Fibroblast of the aortic adventitia (primary cell): ENCODE measurements at regions not wholly inside any gene's neighbourhood (a gene's known extent, or its start where the extent isn't known, plus 50 kb on each side); places are given as distances from the start of the nearest gene placed in this dataset.

Source experiments
- DNase-seq: peaks from one replicate; pipeline ENCODE4 v3.0.0-alpha.2; 2010; ENCODE audit warnings: low read depth
- H3K4me3 ChIP-seq: 2 replicates; pipeline ENCODE4 v1.5.1; 2011; ENCODE audit warnings: low read depth, mild to moderate bottlenecking, control low read depth, low read length, moderate library complexity
- TF ChIP-seq, protein P1 (sequence below): IDR thresholded peaks from 2 replicates; pipeline ENCODE4 v1.5.1; 2011; ENCODE audit warnings: mild to moderate bottlenecking, low read length, control low read depth, inconsistent platforms; ENCODE audit not compliant: insufficient read depth

DNA sequence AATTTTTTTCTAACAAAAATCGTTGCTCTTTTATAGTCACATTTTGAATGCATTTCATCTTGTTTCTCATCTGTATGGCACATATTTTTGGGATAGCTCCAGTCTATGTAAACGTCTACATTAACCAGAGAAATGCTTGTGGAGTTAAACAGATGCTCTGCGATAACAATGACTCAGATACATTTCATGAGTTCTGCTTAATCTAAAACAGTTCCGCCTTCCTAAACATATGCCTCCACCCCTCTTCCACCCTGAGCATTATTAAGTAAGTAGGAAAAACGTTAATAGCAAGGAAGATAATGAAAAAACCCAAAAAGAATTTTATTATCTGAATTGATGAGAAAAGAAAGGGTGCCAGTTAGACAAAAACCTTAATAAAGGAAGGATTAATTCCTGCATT, 396.1 kb downstream of the TUSC7 start:
- TF ChIP-seq, protein P1, sequence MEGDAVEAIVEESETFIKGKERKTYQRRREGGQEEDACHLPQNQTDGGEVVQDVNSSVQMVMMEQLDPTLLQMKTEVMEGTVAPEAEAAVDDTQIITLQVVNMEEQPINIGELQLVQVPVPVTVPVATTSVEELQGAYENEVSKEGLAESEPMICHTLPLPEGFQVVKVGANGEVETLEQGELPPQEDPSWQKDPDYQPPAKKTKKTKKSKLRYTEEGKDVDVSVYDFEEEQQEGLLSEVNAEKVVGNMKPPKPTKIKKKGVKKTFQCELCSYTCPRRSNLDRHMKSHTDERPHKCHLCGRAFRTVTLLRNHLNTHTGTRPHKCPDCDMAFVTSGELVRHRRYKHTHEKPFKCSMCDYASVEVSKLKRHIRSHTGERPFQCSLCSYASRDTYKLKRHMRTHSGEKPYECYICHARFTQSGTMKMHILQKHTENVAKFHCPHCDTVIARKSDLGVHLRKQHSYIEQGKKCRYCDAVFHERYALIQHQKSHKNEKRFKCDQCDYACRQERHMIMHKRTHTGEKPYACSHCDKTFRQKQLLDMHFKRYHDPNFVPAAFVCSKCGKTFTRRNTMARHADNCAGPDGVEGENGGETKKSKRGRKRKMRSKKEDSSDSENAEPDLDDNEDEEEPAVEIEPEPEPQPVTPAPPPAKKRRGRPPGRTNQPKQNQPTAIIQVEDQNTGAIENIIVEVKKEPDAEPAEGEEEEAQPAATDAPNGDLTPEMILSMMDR: no peak
- H3K4me3 ChIP-seq: no peak overlapping the region
- DNase-seq: peak; percentile 61

DNA sequence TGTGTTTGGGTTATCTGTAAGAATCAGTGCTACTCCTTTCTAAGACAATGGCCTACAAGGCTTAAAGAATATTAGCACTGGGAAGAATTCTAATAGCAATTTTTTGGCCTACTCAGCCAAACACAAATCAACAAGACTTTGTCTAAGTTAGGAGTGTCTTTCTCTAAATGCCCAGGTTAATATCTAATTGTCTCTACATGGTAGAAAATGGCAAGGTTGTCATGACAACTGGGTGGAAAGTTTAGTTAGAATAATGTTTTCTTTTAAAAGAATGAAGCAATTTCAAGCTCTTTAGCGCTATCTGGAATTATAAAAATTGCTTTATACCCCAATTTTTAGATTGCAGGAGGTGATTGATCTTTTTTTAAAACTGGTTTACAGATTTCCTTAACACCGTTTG, 396.8 kb downstream of the TUSC7 start:
- no peak overlapping the region for H3K4me3 ChIP-seq
- TF ChIP-seq, protein P1: no peak
- DNase-seq: no peak

DNA sequence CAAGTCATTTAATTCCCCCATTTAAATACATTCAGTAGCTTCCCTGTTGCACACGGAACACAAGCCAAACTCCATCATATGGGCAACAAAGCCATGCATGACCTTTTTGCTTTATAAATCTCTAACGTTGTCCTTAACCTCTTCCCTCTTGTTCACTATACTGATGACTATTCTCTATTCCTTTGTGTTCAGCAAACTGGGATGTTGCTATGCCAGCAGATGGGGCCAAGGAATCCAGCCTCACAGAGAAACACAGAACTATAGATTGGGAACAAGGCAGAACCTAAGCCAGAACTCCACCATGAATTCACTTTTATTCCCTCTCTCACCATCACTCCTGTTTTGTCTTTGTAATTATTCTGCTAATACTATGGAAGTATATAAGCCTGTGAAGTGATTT, 398.4 kb downstream of the TUSC7 start:
- TF ChIP-seq, protein P1: no peak
- no peak overlapping the region for H3K4me3 ChIP-seq
- no peak for DNase-seq

DNA sequence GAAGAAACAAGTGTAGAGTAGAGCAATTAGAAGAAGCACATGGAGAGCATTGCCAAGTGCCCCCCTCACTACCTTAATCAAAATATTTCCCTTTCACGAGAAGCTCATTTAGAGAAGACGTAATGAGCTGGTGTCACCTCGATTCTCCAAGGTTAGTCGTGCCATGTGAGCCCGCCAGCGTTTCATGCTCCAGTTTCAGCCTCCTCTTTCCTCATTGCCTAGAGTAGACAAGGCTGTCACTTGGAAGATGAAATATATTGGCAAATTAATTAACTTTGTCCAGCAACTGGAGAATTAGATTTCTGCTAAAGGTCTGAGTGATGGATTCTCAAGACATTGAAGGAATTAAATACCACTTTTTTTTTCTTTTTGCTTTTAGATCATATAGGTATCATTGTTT, 399.6 kb downstream of the TUSC7 start:
- DNase-seq: no peak
- no peak overlapping the region for H3K4me3 ChIP-seq
- TF ChIP-seq, protein P1: no peak

DNA sequence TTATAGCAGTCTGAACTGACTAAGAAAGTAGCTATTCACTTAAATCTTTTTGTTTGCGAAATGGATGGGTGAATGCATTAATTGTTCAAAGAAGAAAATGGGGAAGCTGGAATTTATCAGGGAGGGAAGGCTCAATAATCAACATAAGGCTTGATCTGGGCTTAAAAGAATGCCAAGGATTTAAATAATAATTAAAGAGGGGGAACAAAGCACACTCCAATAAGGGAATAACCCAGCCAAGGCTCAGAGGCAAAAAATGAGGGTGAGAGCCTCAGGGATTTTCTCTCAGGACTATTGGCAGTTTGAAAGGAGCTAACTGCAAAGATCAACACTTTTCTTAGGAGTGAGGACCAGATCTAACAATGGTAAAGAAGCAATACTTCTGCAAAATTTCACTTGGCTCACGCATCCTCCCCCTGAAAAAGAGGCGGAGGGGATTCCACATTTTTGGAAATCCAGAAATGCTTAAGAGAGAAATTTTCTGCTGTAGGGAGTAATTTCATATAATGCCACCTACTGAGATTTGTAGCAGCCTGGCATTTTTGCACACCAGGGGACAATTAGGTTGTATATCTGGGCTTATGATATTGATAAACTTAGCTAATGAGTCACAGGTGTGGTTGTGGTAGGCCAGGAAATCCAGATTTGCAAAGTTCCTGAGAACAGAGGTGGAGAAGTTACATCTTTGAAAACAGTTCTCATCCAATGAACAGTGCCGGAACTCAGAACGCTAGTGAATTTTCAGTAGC, 405.1 kb downstream of the TUSC7 start:
- no peak for DNase-seq
- TF ChIP-seq, protein P1: no peak
- H3K4me3 ChIP-seq: no peak overlapping the region

DNA sequence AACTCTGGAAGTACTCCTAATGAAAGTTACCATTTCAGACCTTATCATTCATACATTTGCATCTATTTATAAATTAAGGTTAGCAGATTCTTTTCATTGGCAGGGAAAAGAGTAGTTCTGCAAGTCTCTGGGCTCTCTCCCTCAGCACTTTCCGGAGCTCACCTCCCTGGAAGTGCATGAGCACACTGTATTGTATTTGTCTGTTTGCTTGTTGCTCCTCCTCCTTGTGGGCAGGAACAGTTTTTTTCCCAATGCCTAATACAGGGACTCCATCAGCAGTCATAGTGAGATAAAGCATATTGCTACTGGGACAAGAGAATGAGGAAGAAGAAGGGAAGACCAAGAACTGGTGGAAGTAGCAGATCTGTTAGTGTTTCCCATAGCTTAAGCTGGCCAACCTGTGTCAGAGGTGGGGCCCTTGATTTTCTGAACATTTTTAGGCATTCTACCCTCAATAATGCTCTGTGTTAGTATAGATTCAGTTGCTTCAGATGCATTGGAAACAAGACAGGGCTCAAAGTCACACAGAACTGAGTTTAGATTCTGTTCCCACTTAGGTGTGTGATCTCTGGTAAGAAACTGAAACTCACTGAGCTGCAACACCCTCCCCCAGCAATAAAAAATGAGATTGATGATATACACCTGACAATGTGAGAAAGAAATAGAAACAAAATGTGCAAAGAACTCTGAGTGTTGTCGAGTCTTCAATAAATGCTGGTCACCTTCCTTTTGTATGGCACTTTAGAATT, 407.8 kb downstream of the TUSC7 start:
- DNase-seq: no peak
- H3K4me3 ChIP-seq: no peak overlapping the region
- TF ChIP-seq, protein P1: no peak

DNA sequence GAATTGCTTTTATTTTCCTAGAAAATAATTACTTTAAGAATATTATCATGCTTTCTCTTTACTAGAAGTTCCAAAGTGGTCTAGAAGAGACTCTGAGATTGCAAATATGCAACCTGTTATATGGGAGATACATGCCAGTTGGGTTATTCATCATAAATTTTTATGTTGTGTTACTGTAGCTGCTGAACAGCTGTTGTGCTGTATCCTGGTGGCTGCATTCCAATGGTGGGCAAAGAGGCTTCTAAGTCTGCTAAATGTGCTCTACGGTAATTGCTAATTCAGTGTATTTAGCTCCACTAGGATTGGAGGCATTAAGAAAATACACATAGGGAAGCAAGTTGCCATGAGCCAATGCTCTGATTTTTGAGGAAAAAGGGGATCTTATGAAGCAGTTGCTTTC, 409.0 kb downstream of the TUSC7 start:
- TF ChIP-seq, protein P1: no peak
- no peak for DNase-seq

More for the DNA sequence above, 409.0 kb downstream of the TUSC7 start:
- H3K4me3 ChIP-seq: no peak overlapping the region
